Natural killer cell (primary cell): ENCODE measurements at regions not wholly inside any gene's neighbourhood (a gene's known extent, or its start where the extent isn't known, plus 50 kb on each side); places are given as distances from the start of the nearest gene placed in this dataset.

Experiments used
- ATAC-seq, 3 donors: fragments of 150-1000 bp in 2 of 3; fragments of 200-7000 bp in 1 of 3; cut with Tn5 transposase; 1 replicate in 1 of 3; 2 replicates in 2 of 3; pipeline ENCODE4 v1.10.0; 2021; ENCODE audit warnings: mild to moderate bottlenecking in 2 of 3, moderate library complexity in 2 of 3
- DNase-seq, 2 donors: peaks; one replicate each; pipeline versions ENCODE4 v3.0.0 to v3.0.0-alpha.2; 2013 to 2021; ENCODE audit warnings: mixed read lengths in 1 of 2
- H3K27ac ChIP-seq: one replicate; pipeline ENCODE4 v1.5.1; 2013; ENCODE audit warnings: mild to moderate bottlenecking, low read length
- H3K27me3 ChIP-seq: one replicate; pipeline ENCODE4 v1.6.1; 2013; ENCODE audit warnings: low read length; ENCODE audit not compliant: control insufficient read depth, insufficient read depth
- H3K36me3 ChIP-seq: one replicate; pipeline ENCODE4 v1.6.1; 2013; ENCODE audit warnings: low read length; ENCODE audit not compliant: control insufficient read depth, insufficient read depth
- H3K4me1 ChIP-seq: one replicate; pipeline ENCODE4 v1.6.1; 2013; ENCODE audit warnings: low read length; ENCODE audit not compliant: control insufficient read depth, insufficient read depth
- H3K4me3 ChIP-seq: one replicate; pipeline ENCODE4 v1.5.1; 2013; ENCODE audit warnings: low read length
- H3K9me3 ChIP-seq: one replicate; pipeline ENCODE4 v1.6.1; 2013; ENCODE audit warnings: low read length; ENCODE audit not compliant: control insufficient read depth, insufficient read depth
- H3K27ac Mint-ChIP-seq, 2 donors: one replicate each; pipeline ENCODE4 v1.8.0; 2022; ENCODE audit warnings: mild to moderate bottlenecking in 2 of 2, mixed read lengths in 2 of 2, moderate library complexity in 1 of 2
- H3K27me3 Mint-ChIP-seq, 2 donors: one replicate each; pipeline ENCODE4 v1.8.0; 2022; ENCODE audit warnings: low read depth in 2 of 2, mixed read lengths in 2 of 2
- H3K36me3 Mint-ChIP-seq: one replicate; pipeline ENCODE4 v1.8.0; 2022; ENCODE audit warnings: mixed read lengths
- H3K4me1 Mint-ChIP-seq, 2 donors: one replicate each; pipeline ENCODE4 v1.8.0; 2022; ENCODE audit warnings: mixed read lengths in 2 of 2
- H3K4me3 Mint-ChIP-seq: one replicate; pipeline ENCODE4 v1.8.0; 2022; ENCODE audit warnings: mild to moderate bottlenecking, moderate library complexity, mixed read lengths
- H3K9me3 Mint-ChIP-seq, 2 donors: one replicate each; pipeline ENCODE4 v1.8.0; 2022; ENCODE audit warnings: mixed read lengths in 2 of 2
- WGBS: methylation state at CpG from one replicate; pipeline ENCODE4 v1.1.7; 2013; ENCODE audit warnings: missing lambda C conversion rate; ENCODE audit not compliant: insufficient coverage; 5-methylcytosine and 5-hydroxymethylcytosine counted together
- intact Hi-C: fragments of 100-400 bp; cut with micrococcal nuclease; formaldehyde crosslinking; loops from one replicate; pipeline ENCODE4 v1.14.2; 2022
- TF ChIP-seq, protein P1 (sequence below): fragments of 200-600 bp; IDR thresholded peaks from one replicate; pipeline ENCODE4 v1.8.0; 2022; ENCODE audit warnings: antibody characterized with exemption

- Histone ChIP-seq H3K9me3 (no peaks in the 10 kb centered on the region), H3K4me1 (peaks cover 27% of the 10 kb centered on the region), H3K36me3 (no peaks in the 10 kb centered on the region), H3K4me3 (no peak overlapping the region), H3K27me3 (no peaks in the 10 kb centered on the region), H3K27ac (peak overlapping the region; percentile 93)
- H3K27me3 Mint-ChIP-seq, result no peaks in the 10 kb centered on the region
- intact Hi-C loops, result no loop called here
- H3K9me3 Mint-ChIP-seq, result no peaks in the 10 kb centered on the region
- H3K36me3 Mint-ChIP-seq, result peaks cover 6% of the 10 kb centered on the region
- peak overlapping the region; percentile 98 for H3K4me3 Mint-ChIP-seq
- peak in 1 of 2 donors; percentile 75 for DNase-seq
- TF ChIP-seq, protein P1, sequence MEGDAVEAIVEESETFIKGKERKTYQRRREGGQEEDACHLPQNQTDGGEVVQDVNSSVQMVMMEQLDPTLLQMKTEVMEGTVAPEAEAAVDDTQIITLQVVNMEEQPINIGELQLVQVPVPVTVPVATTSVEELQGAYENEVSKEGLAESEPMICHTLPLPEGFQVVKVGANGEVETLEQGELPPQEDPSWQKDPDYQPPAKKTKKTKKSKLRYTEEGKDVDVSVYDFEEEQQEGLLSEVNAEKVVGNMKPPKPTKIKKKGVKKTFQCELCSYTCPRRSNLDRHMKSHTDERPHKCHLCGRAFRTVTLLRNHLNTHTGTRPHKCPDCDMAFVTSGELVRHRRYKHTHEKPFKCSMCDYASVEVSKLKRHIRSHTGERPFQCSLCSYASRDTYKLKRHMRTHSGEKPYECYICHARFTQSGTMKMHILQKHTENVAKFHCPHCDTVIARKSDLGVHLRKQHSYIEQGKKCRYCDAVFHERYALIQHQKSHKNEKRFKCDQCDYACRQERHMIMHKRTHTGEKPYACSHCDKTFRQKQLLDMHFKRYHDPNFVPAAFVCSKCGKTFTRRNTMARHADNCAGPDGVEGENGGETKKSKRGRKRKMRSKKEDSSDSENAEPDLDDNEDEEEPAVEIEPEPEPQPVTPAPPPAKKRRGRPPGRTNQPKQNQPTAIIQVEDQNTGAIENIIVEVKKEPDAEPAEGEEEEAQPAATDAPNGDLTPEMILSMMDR, result no peak
- peak overlapping the region; percentile 90 to 100 for H3K27ac Mint-ChIP-seq
- ATAC-seq, result peak; percentile 80 to 90 (median 83)
- H3K4me1 Mint-ChIP-seq, result peaks cover 66 to 70% of the 10 kb centered on the region in 2 donors
- WGBS, result 21% methylated on average over 4 of the region's 4 CpGs
These were observed 154.1 kb upstream of the LPP start for GRCh38 chr3:187999821-188000220.

- Mint-ChIP-seq H3K36me3 (peaks cover 6% of the 10 kb centered on the region), H3K27me3 (no peaks in the 10 kb centered on the region), H3K9me3 (no peaks in the 10 kb centered on the region), H3K4me3 (peak overlapping the region; percentile 98), H3K4me1 (peaks cover 61 to 64% of the 10 kb centered on the region in 2 donors), H3K27ac (peak overlapping the region; percentile 90 to 100)
- DNase-seq (peak in 1 of 2 donors; percentile 50), ATAC-seq (peak in 2 of 3 donors; percentile 47 to 53)
- WGBS, result 38% methylated on average over 6 of the region's 6 CpGs
- Histone ChIP-seq H3K27ac (peak overlapping the region; percentile 93), H3K27me3 (no peaks in the 10 kb centered on the region), H3K4me3 (no peak overlapping the region), H3K9me3 (no peaks in the 10 kb centered on the region), H3K4me1 (peaks cover 21% of the 10 kb centered on the region), H3K36me3 (no peaks in the 10 kb centered on the region)
- TF ChIP-seq, protein P1, result no peak
- intact Hi-C loops, result no loop called here
These were observed 153.5 kb upstream of the LPP start for GRCh38 chr3:188000361-188000861.

- Mint-ChIP-seq H3K4me1 (peaks cover 55 to 59% of the 10 kb centered on the region in 2 donors), H3K4me3 (peak overlapping the region; percentile 78)
- TF ChIP-seq, protein P1, result no peak
These were observed 152.9 kb upstream of the LPP start for GRCh38 chr3:188001093-188001492.

GRCh38 chr3:188001926-188002325 is 152.0 kb upstream of the LPP start:
- Mint-ChIP-seq H3K4me1 (peaks cover 46 to 52% of the 10 kb centered on the region in 2 donors), H3K4me3 (no peak overlapping the region)

More at GRCh38 chr3:188001093-188001492, 152.9 kb upstream of the LPP start:
- peaks cover 20% of the 10 kb centered on the region for H3K4me1 ChIP-seq
- Mint-ChIP-seq H3K36me3 (peaks cover 6% of the 10 kb centered on the region), H3K27ac (peak overlapping the region; percentile 90 to 100), H3K9me3 (no peaks in the 10 kb centered on the region), H3K27me3 (no peaks in the 10 kb centered on the region)
- no peak for ATAC-seq
- no peaks in the 10 kb centered on the region for H3K9me3 ChIP-seq
- 97% methylated on average over 3 of the region's 3 CpGs for WGBS
- peak overlapping the region; percentile 93 for H3K27ac ChIP-seq
- intact Hi-C loops, result no loop called here
- H3K27me3 ChIP-seq, result no peaks in the 10 kb centered on the region
- no peaks in the 10 kb centered on the region for H3K36me3 ChIP-seq
- H3K4me3 ChIP-seq, result no peak overlapping the region
- DNase-seq, result no peak

More at GRCh38 chr3:188001926-188002325, 152.0 kb upstream of the LPP start:
- H3K36me3 ChIP-seq, result no peaks in the 10 kb centered on the region
- peak overlapping the region; percentile 23 to 100 for H3K27ac Mint-ChIP-seq
- TF ChIP-seq, protein P1, result no peak
- no peaks in the 10 kb centered on the region for H3K27me3 ChIP-seq
- H3K36me3 Mint-ChIP-seq, result peaks cover 6% of the 10 kb centered on the region
- H3K4me1 ChIP-seq, result peaks cover 20% of the 10 kb centered on the region
- no peak for DNase-seq
- H3K27me3 Mint-ChIP-seq, result no peaks in the 10 kb centered on the region
- H3K9me3 ChIP-seq, result no peaks in the 10 kb centered on the region
- no peaks in the 10 kb centered on the region for H3K9me3 Mint-ChIP-seq
- no peak overlapping the region for H3K4me3 ChIP-seq
- no peak for ATAC-seq
- intact Hi-C loops, result no loop called here
- no peak overlapping the region for H3K27ac ChIP-seq
